Retinal pigment epithelial cell (primary cell): ENCODE measurements at regions not wholly inside any gene's neighbourhood (a gene's known extent, or its start where the extent isn't known, plus 50 kb on each side); places are given as distances from the start of the nearest gene placed in this dataset.

Source experiments
- DNase-seq: peaks from one replicate; pipeline ENCODE4 v3.0.0-alpha.2; 2010; ENCODE audit warnings: low read depth
- H3K4me3 ChIP-seq: 2 replicates; pipeline ENCODE4 v1.5.1; 2011; ENCODE audit warnings: mild to moderate bottlenecking, low read length, control low read depth, moderate library complexity
- CTCF ChIP-seq: conservative IDR thresholded peaks from 2 replicates; pipeline ENCODE4 v1.5.1; 2011; ENCODE audit warnings: low read depth, low read length, control low read depth, inconsistent platforms

GRCh38 chr2:118459426-118459825 lies 371.2 kb downstream of the INSIG2 start:
- no peak for DNase-seq
- H3K4me3 ChIP-seq, result no peak overlapping the region
- peak; percentile 9 for TF ChIP-seq CTCF

- DNase-seq, result no peak
- no peak overlapping the region for H3K4me3 ChIP-seq
- TF ChIP-seq CTCF, result no peak
These were observed 369.7 kb downstream of the INSIG2 start for GRCh38 chr2:118457951-118458350.

- TF ChIP-seq CTCF, result no peak
- no peak for DNase-seq
- no peak overlapping the region for H3K4me3 ChIP-seq
These were observed 361.1 kb downstream of the INSIG2 start for GRCh38 chr2:118449401-118449800.

- H3K4me3 ChIP-seq, result no peak overlapping the region
- no peak for TF ChIP-seq CTCF
- DNase-seq, result peak; percentile 58
These were observed 355.3 kb downstream of the INSIG2 start for GRCh38 chr2:118443596-118443995.

- no peak overlapping the region for H3K4me3 ChIP-seq
- TF ChIP-seq CTCF, result no peak
- DNase-seq, result no peak
These were observed 354.8 kb downstream of the INSIG2 start for GRCh38 chr2:118442996-118443553.

GRCh38 chr2:118442046-118442445 lies 353.8 kb downstream of the INSIG2 start:
- DNase-seq, result no peak
- TF ChIP-seq CTCF, result no peak
- no peak overlapping the region for H3K4me3 ChIP-seq

GRCh38 chr2:118440404-118441098 lies 352.3 kb downstream of the INSIG2 start:
- H3K4me3 ChIP-seq, result no peak overlapping the region
- no peak for DNase-seq
- TF ChIP-seq CTCF, result no peak
